Left kidney (tissue), 1 donor: ENCODE measurements at regions not wholly inside any gene's neighbourhood (a gene's known extent, or its start where the extent isn't known, plus 50 kb on each side); places are given as distances from the start of the nearest gene placed in this dataset.

ENCODE experiments used
- DNase-seq: peaks from one replicate; pipeline ENCODE4 v3.0.0-alpha.2; 2013

DNA sequence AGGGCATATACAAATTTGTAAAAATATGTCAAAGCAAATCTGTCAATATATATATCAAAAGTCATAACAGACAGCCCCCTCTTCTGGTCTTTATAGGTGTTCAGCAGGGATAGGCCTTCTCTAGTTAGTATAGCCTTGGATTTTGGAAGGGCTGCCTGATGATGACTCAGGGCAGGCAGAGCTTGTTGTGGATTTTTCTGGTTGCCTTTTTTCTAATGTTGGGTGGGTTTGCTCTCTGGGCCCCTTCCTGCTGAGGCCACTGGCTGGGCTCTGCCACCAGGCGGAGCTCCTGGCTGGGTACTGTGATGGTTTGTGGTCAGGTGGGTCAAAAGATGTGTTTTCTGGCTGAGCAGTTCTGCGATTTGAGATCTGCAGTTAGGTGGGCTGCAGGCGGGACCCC, 294.2 kb downstream of the GRIA2 start:
- DNase-seq: no peak

DNA sequence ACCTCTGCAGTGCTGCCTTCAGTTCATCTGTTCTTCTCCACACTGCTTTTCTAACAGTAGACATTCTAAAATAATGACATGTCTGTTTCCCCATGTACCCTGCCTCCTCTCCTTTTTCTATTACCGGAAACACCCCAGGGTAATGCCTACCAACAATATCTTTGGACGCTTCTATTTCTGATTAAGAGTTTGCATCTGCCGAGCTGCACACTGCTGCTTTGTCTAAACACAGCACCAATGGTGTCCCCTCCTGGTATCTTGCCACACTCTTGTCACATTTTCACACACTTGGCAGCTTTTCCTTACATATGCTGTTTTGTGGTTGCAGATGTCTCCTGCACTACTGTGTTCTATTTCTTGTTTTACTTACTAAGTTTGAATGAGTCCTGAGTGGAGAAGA, 288.8 kb downstream of the GRIA2 start:
- DNase-seq: no peak

DNA sequence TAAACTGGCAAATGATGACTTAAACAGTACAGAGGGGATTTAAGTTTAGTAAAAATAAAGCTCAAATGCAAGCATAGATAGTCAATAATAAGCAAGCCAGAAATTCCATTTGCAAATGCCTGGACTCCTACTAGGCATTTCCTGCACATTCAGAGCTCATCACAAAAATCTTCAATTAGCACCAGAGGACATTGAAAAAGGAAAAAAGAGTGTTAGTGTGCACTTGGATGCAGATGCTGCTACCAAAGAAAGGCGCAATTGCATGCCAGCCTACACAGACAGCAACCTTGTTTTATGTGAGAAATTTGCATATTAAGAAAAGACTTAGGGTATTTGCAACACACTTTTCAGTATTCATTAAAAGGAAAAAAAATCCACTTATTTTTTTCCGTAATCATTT, 282.1 kb downstream of the GRIA2 start:
- no peak for DNase-seq

DNA sequence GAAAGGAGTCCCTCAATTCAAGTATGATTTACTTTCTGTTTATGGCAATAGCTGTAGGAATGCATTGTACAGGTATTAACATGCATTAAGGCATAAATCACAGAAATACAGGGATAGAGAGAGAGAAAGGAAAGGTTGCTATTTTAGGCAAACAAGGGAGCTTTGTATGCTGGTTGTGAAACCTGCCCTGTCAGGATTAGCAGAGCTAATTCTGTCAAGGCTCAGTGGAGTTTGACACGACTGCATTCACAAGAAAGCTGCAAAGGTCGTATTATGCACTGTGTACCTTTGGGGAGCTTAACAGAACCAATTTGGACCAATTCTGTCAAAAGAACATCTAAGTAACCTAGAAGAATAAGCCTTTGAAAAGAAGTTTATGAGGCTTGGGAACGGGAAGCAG, 239.3 kb downstream of the GRIA2 start:
- DNase-seq: peak; percentile 11

DNA sequence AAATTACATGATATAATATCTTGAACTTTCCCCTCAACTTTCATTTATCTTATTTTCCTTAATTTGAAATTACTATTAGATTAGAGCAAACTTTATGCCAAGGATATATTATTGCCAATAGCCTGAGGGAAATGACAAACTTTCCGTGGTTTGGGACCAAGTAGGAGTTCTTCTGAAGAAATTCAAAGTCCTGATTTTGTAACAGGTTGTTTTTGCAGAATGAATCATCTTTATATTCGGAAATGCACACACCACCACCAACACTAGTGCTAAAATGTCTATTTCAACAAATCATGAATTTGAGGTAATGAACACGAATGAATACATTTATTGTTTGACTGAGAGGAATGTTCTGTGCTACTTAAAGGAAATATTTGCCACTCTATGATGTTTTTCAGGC, 226.7 kb downstream of the GRIA2 start:
- no peak for DNase-seq

DNA sequence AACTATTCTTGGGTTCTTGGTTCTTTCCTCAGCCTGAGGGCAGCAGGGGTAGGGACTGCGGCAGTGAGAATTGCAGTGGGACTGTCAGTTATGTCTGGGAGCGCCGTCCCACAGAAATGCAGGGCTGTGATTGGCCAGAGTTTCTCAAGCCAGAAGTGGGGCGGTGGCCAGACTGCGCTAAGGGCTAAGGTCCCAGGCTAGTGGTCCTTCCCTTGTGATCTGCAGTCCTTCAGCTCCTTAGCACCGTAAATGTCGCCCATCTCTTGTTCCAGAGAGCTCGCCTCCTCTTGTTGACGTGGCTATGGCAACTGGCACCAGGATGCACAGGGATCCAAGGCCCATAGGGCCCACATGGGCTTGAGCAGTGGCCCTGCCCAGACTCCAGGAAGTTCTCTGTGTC, 223.5 kb downstream of the GRIA2 start:
- DNase-seq: no peak

DNA sequence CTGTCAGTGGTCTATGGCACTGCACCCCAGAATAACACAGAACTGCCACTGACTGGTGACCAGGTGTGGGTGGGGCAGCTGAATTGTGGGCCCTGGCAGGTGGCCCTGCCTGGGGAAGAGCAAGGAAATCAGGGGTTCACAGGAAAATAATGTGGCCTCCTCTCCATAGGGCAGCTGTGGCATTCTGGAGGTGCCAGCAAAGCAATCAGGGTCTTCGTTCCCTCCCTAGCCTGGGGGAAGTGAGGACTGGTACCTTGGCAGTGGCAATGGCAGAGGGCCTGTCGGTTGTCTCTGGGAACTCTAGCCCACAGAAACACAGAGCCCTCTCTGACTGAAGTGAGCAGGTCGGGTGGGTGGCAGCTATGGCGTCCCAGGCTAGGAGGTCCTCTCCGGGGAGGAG, 223.0 kb downstream of the GRIA2 start:
- DNase-seq: no peak

DNA sequence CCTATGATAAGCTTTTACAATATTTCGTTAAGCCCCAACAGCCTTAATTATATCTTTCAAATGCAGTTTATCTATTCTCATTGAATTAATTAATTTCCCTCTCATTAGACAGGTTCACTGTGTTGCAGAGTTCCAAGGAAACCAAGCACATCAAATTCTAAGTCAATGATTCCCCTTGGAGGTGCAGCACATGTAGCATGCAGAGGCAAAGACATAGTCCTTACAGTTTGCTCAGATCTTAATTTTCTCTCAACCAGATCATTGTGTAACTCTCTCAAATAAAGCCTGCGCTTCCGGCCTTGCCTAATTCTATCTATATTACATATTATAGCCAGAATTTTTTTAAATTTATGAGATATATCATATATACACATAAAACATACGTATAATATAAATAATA, 205.4 kb downstream of the GRIA2 start:
- DNase-seq: no peak

DNA sequence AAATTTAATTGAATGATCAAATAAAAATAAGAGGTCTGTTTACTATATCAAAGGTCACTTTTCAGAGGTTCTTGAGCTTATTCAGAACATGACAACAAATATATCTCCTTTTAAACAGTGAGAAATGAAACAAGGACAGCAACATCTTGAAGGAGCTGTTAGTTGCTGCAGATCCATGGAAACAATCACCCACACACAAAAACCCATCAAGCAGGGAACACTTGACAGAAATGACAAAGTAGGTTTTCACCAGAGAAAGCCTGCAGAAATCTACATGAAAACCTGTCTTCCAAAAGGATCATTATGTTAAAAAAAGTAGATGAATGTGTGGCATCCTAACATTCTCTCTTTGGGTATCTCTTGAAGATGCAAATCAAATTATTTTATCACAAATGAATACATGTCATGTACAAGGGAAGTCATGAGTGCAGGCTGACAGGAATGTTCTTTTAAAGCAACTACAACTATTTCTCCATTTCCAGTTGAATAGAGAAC, 203.0 kb downstream of the GRIA2 start:
- no peak for DNase-seq

DNA sequence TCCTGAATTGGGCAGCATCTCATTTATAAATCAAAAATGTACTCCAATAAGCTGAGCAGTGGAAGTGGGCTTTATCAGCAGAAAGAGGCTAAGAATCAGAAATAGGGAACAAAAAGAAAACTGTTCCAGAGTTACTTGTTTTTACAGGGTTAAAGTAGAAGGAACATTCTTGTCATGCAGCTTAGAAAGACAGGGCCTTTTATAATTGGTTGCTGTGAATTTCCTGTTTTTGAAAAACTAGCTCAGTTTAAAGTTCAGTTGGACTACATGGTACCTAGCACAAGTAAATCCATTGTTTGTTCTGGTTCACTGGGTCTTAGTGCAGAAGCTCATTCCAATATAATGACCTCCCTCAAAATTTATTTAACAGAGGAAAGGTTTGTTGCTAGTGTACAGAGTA, 200.8 kb downstream of the GRIA2 start:
- no peak for DNase-seq
